GM19099 (cell line): ENCODE measurements at regions not wholly inside any gene's neighbourhood (a gene's known extent, or its start where the extent isn't known, plus 50 kb on each side); places are given as distances from the start of the nearest gene placed in this dataset.

Experiments used
- POLR2A ChIP-seq: IDR thresholded peaks from 3 replicates; pipeline ENCODE4 v1.6.1; 2011; ENCODE audit warnings: low read depth; ENCODE audit not compliant: insufficient read length; ENCODE audit errors: extremely low read depth

DNA sequence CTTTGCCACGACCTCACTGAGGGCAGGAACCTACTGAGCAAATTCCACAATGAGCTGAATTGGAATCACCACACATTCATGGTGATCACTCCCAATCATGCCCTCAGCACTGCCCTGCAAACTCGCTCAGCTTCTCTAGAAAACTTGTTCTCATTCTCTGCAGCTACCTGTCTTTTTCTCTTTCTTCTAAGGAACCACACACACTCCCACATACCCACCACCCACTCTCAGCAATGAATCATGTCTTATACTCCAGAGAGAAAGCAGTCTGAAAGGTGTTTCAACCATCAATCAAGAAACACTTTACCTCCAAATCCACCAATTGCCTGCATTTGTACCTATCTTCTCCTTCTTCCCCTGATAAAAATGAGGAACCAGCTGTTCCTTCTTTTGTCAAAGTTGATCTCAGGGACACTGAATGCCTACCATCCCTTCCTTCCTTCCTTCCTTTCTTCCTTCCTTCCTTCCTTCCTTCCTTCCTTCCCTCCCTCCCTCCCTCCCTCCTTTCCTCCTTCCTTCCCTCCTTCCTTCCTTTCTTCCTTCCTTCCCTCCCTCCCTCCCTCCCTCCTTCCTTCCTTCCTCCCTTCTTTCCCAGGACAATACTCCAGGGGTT lies 84.6 kb upstream of the SGK1 start:
- no peak for TF ChIP-seq POLR2A

DNA sequence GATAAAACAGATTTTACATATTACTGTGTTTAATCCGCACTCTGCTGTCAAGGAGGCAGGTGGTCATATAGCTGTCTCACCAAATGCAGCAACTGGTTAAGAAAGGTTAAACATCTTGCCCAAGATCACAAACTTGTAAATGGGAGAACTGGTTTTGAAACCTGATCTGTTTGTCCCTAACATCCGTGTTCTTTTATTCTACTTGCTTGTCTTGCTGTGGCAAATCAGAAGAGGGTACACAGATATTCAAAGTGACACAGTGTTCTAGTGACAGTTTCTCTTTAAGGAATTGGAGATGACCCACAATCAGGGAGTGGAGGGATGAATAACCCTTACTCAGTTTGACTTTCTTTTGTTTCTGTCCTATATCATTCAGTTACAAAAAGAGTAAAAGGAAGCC lies 83.0 kb upstream of the SGK1 start:
- TF ChIP-seq POLR2A: no peak

DNA sequence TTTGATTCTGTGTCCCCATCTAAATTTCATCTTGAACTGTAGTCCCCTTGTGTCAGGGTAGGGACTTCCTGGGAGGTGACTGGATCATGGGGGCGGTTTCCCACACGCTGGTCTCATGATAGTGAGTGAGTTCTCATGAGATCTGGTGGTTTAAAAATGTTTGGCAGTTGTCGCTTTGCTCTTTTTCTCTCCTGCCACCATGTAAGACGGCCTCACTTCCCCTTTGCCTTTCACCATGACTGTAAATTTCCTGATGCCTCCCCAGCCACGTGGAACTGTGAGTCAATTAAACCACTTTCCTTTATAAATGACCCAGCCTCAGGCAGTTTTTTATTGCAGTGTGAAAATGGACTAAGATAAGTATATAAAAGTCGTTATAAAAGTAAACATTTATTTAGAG lies 80.5 kb upstream of the SGK1 start:
- no peak for TF ChIP-seq POLR2A

DNA sequence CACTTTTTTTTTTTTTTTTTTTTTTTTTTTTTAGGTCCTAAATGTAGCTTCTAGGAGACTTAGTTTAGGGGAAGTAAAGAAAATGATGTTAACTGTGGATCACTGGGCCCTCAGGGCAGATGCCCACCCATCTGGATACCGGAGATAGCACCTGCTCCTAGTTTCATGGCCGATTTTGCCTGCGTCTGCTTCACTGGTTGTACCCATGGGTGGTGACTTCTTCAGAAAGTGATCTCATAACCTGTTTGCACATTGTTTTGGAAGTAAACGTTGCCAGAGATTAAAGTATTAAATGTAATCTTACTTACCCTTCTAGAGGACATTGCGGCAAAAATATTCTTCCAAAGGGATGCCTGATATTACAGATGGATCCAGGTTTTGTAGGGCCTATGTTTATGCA lies 79.8 kb upstream of the SGK1 start:
- TF ChIP-seq POLR2A: no peak

DNA sequence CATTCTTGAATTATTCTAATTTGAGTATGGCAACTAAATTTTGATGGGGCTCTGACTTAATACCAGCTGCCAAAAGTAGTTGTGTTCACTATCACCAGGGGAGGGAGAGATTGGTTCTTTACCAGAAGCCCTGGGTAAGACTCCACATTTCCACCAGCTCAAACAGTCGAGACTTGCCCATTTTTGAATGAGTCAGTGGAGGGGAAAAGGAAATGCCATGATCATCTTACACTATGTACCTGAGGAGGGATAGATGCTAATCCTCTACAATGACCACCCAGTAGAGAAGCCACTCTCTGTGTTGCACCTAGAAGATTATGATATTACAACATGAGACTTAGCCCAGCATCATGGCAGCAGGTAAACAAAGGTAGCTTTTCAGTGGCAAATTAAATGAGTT lies 77.0 kb upstream of the SGK1 start:
- TF ChIP-seq POLR2A: no peak

DNA sequence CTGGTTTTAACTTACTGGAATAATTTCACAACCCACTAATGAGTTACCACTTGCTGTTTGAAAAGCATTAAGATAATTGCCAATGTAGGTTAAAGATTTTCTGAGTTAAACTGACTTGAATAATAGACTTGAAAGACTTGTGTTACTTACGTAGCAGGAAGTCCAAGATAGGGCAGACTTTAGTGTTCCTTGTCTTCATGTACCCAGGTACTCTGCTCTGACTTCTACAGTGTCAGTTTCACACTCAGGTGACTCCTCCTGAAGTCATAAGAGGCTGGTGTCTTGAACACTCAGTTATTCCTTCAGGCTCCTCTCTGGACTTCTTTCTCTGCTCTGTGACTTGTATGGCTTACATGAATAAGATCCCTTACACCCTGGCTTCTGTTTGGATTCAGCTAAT lies 76.3 kb upstream of the SGK1 start:
- TF ChIP-seq POLR2A: no peak

DNA sequence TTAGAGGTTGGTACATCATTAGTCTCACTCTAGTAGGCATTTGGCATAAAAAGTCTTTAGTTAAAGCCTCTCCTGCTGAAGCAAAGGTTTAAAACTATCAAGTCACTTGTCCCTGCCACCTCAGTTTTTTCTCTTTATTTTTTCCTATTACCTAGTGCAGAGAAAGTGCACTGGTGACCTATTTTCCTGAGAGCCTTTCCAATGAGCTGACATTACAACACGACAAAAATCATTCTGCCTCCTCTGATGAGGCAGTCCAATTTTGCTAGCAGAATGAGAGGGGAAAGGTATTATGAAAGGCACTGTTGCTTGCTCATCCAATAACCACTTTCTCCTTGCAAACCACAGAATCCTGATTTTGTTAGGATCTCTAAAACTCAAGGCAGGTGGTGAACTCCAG lies 73.3 kb upstream of the SGK1 start:
- TF ChIP-seq POLR2A: no peak

DNA sequence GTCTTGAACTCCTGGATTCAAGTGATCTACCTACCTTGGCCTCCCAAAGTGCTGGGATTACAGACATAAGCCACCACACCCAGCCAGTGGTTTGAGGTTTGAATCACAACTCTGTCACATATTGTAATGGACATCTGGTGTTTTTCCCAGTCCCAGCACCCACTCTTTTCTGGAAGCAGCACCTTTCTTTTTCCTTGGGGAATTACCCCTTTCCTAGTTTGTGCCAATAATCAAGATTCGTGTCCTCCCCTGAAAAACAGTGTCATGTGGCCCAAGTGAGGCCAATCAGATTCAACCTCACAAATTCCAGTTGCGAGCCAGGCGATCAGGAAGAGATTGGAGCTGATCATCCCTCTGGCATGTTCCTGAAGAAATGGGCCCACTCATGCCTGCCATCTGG lies 71.7 kb upstream of the SGK1 start:
- no peak for TF ChIP-seq POLR2A

DNA sequence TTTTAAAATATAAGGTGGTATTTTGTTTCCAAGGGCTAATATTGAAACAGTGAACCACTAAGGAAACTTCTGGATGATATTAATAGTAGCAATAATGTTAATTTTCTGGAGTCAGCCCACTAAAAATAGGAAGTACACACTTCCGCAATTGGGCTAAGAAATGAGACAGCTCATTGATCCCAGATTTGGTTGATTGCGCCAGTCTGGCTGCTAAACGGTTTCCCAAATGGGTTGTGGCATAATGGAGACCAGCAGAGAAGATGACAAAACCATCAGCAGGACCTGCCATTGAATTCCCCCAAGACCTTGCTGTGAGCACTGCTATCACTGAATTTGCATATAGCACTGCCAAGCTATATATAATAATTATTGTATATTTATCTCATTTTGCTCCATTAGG lies 71.2 kb upstream of the SGK1 start:
- TF ChIP-seq POLR2A: no peak

DNA sequence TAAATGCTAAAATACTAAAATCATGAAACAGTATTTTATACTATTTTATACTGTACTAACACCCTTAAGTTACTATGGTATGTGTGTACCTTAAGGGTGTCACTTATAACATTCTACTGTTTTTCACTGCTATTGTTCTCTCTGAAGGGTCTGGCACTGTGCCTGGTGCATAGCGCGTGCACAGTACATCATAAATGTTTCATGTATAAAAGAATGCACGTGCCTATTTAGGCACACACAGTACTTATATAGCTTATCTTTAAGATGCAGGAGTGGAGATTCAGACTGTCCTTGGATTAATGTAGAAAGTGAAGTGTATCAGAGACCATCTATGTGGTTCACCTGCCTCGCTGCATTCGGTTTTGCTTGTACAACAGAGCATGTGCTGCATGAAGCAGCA lies 64.0 kb upstream of the SGK1 start:
- no peak for TF ChIP-seq POLR2A

DNA sequence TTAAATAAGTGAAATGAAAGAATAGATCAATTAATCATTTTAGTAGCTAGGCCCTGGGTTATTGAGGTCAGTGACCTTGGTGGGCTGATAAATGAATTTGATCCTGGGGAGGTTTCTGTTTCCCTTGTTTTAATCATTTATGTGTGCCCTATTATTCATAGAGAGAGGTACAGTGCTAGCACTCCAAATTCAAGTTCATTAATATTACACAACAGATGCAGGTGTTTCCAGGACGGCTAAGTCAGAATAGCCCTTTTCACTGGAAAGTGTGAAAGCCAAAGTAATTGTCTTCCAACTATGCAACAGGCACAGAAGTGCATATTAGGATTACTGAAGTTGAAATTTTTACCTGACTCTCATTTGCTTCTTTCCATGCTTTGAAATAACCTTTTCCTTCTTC lies 61.7 kb upstream of the SGK1 start:
- no peak for TF ChIP-seq POLR2A

DNA sequence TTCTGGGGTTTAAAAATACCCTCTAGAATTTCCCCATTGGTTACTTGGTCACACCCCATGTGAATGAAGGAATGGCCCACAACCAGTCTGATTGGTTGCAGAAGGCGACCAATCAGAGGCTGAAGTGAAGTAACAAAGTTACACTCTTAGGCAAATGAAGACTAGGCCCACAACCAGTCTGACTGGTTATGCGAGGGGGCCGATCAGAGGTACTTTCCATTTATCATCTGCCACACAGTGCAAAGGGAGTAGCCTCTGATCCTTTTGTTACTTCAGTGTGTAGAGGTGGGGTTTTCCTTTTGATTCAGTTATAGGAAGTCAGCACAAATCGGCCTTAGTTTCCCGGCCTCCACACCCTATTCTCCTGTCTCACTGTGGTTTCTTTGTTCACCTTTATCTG lies 61.2 kb upstream of the SGK1 start:
- peak; percentile 61 for TF ChIP-seq POLR2A

DNA sequence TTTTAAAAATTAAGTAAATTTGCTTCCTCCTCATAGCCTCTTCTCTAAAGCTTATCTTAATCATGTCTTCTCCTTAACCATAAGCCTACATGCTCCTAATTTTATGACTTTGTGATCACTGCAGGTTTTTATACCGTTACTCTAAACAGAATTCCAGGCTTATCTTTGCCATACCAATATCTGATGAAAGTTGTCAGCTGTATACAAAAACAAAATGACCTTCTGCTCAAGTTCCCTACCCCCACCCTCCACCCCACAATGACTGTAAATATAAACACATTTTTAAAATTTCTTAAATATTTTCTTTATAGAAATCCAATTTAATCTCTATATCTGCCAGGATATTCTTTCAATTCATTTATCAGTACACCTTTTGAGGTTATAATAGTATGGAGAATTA lies 60.5 kb upstream of the SGK1 start:
- TF ChIP-seq POLR2A: no peak

DNA sequence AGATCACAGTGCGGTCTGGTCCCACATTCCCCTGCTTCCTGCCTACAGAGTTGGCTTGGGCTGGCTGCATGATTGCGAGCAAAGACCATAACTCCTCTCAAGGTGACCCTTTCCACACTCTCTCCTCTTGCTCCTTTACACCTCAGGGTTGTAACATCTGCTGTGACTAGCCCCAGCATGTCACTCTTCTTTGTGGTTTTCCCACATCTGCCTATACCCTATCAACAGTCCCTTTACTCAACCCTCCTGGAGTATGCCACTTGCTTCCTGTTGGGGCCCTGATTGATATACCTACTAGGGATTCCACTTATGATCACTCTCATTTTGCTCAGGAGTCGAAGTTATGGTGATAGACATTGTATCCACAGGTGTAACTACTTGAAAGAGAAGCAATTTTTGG lies 58.9 kb upstream of the SGK1 start:
- no peak for TF ChIP-seq POLR2A

DNA sequence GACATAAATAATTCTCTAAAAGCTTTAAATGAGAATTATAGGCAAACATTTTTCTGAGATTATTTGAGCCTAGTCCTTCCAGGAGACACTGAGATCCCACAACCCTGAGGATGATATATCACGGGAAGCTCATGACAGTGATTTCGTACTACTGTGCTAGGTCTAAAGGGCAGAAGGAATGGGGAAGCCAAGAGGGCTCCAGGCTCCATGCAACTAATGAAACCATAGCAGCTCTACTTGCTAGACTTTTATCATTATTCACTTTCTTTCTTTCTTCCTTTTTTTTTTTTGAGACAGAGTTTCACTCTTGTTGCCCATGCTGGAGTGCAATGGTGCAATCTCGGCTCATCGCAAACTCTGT lies 57.3 kb upstream of the SGK1 start:
- TF ChIP-seq POLR2A: no peak

DNA sequence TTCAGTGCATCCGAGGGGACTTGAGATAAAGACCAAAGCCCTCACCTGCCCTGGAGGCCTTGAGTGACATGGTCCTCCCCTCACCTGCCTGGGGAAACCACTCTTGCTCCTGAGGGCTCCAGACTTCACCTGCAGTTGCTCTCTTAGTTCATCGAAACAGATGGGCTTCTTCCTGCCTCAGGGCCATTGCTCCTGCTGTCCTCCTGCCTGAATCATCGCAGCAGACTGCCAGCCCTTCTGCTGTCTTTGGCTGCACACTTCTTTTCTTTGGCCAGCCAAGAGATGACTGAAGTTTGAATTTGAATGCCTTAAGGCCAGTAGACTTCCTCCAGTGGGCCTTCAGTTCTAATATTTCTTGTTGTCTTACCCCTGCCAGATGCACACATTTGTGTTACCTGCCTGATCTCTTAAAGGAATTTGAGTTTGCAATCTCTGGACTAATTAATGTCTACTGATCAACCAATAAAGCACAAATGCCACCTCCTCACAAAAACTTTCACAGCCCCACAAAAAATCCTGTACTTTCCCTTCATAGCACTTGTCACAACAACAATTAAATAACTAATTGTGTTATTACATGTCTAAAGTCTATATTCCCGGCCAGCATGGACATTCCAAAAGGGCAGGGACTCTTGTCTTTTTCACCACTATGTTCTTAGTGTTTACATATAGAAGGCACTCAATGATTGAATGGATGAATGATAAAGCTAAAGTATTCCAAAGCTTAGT lies 56.7 kb upstream of the SGK1 start:
- no peak for TF ChIP-seq POLR2A

DNA sequence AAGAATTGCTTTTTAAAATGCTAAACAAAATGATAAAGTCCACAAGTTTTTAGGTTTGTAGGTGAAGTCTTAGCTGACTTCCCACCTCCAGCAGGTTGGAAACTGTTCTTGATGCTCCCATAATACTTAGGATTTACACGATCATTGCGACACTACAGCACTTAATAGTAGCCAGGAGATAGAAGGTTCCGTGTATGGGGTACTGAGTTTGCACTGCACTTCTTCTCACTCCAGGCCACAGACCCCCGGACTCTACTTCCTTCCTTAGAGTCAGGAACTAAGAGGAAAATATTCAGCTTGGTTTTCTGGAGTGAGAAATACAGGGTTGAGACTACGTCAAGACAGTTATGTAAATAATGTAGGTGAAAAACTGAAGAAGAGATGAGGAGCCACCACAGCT lies 56.1 kb upstream of the SGK1 start:
- TF ChIP-seq POLR2A: no peak
